Hepatocyte (in vitro differentiated cells): ENCODE measurements at regions not wholly inside any gene's neighbourhood (a gene's known extent, or its start where the extent isn't known, plus 50 kb on each side); places are given as distances from the start of the nearest gene placed in this dataset.

Source experiments
- EZH2 ChIP-seq: fragments of 200-600 bp; sonication (generic); IDR thresholded peaks from 2 replicates; pipeline ENCODE4 v1.6.1; 2016; ENCODE audit warnings: antibody characterized with exemption, mild to moderate bottlenecking, borderline replicate concordance
- TF ChIP-seq, protein P1 (sequence below): fragments of 200-600 bp; sonication (generic); IDR thresholded peaks from 2 replicates; pipeline ENCODE4 v1.5.1; 2016; ENCODE audit warnings: antibody characterized with exemption, mild to moderate bottlenecking; ENCODE audit not compliant: poor library complexity

GRCh38 chr4:179017581-179017980 is 1575.3 kb upstream of the AGA start:
- TF ChIP-seq, protein P1, sequence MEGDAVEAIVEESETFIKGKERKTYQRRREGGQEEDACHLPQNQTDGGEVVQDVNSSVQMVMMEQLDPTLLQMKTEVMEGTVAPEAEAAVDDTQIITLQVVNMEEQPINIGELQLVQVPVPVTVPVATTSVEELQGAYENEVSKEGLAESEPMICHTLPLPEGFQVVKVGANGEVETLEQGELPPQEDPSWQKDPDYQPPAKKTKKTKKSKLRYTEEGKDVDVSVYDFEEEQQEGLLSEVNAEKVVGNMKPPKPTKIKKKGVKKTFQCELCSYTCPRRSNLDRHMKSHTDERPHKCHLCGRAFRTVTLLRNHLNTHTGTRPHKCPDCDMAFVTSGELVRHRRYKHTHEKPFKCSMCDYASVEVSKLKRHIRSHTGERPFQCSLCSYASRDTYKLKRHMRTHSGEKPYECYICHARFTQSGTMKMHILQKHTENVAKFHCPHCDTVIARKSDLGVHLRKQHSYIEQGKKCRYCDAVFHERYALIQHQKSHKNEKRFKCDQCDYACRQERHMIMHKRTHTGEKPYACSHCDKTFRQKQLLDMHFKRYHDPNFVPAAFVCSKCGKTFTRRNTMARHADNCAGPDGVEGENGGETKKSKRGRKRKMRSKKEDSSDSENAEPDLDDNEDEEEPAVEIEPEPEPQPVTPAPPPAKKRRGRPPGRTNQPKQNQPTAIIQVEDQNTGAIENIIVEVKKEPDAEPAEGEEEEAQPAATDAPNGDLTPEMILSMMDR: no peak
- no peak for TF ChIP-seq EZH2
